ENCODE measurements at regions not wholly inside any gene's neighbourhood (a gene's known extent, or its start where the extent isn't known, plus 50 kb on each side); places are given as distances from the start of the nearest gene placed in this dataset.
"Not testable (repeated sequence)": the region's sequence is repeated elsewhere in the genome, so short reads cannot be mapped to it uniquely, and the experiment has no call there.

DNA sequence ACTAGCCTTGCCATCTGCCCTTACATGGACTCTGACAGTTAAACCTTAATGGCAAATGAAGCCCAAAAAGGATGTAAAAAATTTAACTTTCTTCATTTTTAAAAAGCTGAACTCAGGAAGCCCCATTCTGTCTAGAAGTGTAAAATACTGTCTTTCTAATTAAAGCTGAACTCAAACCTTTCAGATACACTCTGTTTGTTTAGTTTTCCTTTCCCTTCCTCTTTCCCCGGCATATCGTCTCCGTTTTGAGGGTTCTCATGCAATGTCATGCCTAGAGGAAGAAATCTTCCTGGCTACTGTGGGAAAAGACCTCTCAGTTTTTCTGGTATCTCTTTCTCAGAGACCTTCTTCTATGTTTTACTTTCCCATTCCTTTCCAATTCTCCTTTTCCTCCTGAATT lies 841.5 kb downstream of the DTWD2 start:
- no peak for DNase-seq

DNA sequence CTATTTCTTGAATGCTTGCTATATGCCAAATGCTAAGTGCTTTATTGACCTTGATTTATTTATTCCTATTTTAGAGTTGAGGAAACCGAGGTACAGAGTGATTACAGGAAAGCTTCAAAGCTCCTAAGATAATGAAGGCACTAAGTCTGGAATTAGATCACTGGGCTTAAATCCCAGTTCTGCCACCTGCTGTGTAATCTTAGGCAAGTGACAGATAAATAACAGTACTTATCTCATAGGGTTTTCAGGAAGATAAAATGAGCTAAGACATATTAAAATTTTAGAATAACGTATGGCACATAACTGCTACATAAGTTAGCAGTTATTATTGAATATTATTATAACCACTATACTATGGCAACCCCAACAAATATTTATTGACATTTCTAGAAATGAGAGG lies 843.8 kb downstream of the DTWD2 start:
- peak; percentile 86 for DNase-seq

DNA sequence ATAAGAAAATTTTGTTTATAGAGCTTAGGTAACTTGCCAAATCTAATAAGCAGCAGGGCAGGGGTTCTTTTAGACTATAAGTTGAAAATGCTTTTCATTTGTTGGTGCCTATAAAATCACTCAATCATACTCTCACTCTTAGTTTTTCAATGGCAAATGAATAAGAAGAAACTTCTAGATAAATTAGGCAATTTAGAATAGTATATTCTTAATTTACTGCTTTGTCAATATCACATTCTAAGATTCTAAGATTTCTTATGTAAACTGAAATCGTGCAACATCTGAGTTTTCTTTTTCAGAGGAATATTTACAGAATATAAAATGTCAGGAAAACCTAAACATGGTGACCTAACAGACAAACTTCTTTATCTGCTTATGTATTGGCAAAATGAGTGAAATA lies 849.0 kb downstream of the DTWD2 start:
- DNase-seq, result no peak

DNA sequence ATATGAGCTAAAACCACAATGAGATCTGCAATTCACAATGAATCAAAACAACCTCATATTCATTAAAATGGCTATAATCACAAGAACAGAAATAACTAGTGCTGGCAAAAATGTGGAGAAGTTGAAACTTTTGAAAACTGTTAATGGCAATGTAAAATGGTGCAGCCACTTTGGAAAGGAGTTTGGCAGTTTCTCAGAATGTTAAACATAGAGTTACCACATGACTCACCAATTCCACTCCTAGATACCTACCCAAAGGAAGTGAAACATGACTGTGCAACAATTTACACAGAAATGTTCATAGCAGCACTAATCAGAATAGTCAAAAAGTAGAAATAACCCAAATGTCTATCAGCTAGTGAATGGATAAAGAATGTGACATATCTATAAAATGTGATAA lies 862.2 kb downstream of the DTWD2 start:
- DNase-seq, result no peak

DNA sequence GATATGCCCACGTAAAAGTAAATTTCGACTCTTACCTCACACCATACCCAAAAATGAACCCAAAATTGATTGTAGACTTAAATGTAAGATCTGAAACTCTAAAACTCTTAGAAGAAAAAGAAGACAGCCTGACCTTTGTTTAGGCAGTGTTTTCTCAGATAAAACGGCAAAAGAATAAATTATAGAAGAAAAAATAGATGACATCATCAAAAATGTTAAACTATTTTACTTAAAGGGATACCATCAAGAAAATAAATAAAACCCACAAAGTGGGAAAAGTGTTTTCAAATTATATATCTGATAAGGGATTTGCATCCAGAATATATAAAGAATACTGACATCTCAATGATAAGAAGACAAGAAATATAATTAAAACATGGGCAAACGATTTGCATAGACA lies 862.7 kb downstream of the DTWD2 start:
- DNase-seq, result no peak

DNA sequence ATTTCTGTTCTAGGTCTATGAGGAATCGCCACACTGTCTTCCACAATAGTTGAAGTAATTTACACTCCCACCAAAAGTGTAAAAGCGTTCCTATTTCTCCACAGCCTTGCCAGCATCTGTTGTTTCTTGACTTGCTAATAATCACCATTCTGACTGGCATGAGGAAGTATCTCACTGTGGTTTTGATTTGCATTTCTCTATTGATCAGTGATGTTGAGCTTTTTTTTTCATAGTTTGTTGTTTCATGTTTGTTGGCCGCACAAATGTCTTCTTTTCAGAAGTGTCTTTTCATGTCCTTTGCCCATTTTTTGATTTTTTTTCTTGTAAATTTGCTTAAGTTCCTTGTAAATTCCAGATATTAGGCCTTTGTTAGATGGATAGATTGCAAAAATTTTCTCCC lies 867.1 kb downstream of the DTWD2 start:
- DNase-seq, result no peak

DNA sequence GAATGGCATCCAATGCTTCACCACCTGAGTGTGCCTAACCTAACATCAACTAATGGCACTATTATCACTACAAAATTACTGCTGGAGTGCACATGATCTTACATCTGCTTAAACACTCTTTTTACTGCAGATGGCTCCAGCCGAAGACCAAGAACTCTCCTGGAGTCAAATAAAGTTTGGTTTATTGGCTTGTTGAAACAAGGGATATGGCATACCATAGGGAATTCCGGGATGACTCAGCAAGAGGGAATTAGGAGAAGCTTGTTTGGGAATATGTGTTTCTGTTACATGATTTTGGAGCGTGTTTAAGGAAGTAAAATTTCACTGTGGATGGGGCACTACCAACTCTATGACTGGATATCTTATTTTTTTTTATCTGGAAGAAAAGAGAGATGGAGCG lies 872.6 kb downstream of the DTWD2 start:
- DNase-seq, result no peak

DNA sequence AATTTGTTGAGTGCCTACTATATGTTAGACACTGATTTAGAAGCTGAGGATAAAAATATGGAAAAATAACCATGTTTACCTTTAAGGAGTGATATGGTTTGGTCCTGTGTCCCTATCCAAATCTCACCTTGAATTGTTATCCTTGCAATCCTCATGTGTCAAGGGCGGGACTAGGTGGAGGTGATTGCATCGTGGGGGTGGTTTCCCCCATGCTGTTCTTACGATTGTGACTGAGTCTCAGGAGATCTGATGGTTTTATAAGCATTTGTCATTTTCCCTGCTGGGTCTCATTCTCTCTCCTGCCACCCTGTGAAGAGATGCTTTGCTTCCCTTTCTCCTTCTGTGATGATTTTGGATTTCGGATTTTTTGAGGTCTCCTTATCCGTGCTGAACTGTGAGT lies 876.4 kb downstream of the DTWD2 start:
- no peak for DNase-seq

DNA sequence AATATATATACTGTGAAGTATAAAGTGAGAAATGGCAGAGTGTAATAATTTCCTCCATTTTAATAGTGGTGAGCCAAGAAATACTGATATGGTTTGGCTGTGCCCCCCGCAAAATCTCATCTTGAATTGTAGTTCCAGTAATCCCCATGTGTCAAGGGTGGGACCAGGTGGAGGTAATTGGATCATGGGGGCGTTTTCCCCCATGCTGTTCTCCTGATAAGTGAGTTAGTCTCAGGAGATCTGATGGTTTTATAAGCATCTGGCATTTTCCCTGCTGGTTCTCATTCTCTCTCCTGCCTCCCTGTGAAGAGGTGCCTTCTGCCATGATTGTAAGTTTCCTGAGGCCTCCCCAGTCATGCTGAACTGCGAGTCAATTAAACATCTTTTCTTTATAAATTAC lies 881.1 kb downstream of the DTWD2 start:
- DNase-seq, result peak; percentile 88

DNA sequence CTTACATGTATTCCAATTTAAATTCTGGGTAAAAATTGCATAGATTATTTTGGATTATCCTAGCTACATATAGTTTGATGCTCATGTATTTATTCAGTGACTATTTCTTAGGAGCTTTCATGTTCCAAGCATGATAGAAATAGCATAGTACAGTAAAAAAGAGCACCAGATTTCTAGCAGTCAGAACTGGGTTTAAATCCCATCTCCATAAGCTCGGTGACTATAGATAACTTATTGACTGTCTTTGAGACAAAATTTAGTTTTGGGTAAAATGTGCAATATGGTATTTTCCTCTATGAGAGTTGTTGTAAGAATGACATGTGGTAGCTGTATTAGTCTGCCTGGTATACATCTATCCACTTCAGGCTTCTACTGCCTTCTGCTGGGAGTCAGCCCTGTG lies 889.6 kb downstream of the DTWD2 start:
- DNase-seq, result no peak

DNA sequence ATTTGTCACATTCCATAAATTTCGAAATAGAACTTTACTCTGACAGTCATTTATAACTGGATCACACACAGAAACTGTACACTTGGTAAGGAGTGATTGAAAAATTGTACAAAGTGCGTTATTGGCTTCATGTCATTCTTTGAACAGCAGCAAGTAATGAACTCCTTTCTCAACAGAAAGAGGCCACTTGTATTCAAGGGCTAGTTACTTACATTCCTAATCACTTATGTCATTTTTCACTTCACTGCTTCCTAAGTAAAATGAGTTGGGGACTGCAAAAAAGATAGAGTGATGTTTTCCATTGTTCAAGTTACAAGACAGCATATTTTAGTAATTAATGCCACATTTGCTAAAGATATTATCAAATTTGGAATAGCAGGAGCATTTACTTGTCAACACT lies 893.2 kb downstream of the DTWD2 start:
- no peak for DNase-seq

DNA sequence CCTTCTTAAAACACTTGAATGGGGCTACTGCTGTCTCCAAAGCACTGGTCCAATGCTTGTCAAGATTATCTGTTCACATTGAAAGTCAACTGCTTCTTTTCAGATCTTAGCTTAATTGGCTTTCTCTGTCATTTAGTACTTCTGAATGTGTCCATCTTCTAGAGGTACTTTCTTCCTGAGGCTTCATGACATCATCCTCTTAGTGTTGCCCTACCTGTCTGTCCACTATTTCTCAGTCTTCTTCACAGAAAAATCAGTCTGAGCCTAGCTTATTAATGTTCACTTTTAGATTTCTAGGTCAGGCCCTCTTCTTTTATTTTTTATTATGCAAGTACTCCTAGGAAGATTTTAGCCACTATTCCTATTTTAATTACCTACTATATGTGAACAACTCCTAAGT lies 899.9 kb downstream of the DTWD2 start:
- no peak for DNase-seq

DNA sequence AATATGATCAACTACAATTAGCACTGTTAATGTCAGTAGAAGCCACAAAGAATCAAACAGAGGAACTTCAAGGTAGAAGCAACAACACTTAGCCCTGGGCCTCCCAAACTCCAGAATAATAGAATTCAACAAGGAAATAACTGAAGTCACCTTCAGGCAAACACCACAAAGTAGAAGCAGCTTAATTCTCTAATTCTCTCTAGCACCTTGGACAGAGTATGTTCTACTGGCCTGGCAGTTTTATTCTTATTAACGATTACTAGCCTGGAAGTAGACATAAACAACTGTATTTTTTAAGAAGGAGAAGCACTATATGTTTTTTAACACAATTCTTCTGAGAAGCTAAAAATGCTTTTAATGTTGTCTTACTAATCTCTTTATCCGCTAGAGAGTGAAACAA lies 911.9 kb downstream of the DTWD2 start:
- no peak for DNase-seq

DNA sequence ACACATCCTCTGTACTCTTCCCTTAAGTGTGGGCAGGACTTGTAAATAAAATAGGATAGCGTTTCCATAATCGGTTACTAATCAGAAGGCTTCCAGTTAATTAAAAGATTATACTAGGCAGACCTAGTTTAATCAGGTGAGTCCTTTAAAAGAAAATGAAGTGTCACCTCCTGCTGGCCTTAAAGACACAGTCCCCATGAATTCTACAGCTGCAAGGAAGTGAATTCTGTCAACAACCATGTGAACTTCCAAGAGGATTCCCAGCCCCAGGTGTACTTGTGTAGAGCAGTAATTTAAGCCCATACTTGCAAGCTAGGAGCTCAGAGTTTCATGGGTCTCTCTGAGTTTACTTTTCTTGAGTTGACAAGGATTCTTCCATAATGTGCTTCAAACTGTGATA lies 918.3 kb downstream of the DTWD2 start:
- peak; percentile 78 for DNase-seq

DNA sequence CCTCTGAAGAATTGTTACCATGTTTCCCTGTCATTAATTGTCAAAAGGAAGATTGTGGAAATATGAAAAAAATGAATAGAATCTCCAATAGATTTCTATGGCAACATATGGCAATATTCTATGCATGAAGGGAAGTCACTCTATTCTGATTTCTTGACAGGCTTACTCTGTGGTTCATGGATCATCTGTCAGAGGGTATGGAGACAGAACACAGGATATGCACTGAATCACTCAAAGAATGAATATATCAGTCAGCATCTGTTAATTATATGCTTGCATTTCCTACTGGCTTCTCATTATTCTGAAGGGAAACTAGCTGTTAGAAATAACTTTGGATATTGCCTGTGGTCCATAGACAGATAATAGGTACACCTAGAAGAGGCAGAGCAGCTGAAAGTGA lies 918.9 kb downstream of the DTWD2 start:
- DNase-seq, result peak; percentile 24

DNA sequence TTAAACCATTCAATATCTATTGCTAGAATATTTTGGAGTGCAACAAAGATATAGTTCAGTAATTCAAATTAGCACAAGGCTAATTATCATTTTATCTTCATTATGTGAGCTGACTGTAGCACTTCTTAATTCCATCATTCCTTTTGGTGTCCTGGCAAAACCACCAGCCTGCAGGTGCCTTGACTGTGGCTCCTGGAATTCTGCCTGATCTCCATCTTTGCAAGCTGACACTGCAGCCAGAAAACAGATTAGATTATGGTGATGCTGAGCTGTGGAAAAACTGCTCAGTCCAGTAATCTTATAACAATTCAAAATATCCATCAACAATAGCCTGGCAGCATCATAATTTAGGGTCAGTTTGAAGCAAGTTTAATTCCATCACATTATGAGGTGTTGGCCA lies 919.5 kb downstream of the DTWD2 start:
- peak; percentile 62 for DNase-seq

DNA sequence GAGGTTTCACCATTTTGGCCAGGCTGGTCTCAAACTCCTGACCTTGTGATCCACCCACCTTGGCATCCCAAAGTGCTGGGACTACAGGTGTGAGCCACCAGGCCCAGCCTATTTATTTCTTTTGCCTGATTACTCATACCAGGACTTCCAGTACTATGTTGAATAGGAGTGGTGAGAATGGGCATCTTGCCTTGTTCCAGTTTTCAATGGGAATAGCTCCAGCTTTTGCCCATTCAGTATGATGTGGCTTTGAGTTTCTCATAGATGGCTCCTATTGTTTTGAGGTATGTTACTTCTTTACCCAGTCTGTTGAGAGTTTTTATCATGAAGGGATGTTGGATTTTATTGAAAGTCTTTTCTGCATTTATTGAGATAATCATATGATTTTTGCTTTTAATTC lies 924.5 kb downstream of the DTWD2 start:
- DNase-seq, result not testable (repeated sequence)

DNA sequence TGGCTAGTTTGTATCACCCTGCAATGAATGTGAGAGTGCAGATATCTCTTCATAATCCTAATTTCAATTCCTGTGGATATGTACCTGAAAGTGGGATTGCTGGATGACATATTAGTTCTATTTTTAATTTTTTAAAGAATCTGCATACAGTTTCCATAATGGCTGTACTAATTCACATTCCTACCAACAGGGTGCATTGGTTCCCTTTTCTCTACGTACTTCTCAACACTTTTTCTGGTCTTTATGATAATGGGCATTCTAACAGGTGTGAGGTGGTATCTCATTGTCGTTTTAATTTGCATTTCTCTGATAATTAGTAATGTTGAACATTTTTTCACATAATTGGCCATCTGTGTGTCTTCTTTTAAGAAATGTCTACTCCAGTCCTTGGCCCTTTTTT lies 927.5 kb downstream of the DTWD2 start:
- no peak for DNase-seq

DNA sequence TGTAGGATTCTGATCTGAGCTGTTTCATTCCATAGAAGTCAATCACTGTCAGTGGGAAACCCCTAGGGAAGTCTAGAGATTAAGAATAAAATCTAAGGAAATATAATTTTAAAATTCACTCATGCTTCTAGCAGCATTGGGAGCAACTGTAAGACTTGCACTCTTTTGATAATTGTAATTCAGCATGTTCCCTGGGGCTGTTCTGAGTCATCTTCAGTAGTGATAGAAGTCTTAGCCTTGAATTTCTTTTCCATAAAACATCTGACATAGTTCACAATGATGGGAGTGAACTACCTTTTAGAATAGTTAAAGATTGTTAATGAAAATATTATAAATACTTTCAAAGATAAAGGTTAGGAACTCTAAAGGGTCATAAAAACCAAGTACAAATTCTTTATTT lies 935.8 kb downstream of the DTWD2 start:
- DNase-seq, result no peak

DNA sequence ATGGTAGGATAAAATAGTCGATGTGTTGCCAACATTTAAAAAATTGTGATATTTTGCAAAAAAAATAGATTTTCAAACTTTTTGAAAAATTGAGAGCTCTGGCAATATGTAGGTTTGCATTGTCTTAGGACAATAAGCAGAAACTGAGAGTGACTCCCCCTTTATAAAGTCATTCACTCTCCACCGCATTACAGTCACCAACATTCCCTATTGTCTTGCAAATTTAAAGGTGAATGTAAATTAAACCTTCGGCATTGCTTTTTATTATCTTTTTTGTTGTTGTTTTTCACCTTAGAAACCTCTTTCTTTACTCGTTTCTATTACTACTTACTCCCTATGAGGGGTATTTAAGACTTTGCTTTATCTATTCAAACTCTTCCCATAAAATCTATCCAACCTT lies 944.2 kb downstream of the DTWD2 start:
- DNase-seq, result no peak

DNA sequence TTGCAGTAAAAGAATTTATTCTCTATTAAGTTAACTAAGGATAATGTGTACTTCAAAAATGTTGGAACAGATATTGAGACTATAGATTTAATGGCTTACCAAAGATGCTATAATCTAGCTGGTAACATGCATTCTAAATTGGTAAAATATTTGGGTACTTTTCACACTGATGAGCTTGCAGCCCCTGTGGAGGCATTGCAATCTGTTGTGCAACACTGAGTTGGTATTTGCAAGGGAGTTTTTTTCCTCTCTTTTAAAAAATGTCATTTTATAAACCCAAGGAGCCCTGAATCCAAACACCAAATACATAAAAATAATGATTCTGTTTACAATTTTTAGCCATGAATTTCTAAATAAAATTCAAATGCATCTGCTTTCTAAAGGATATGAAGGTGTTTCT lies 944.8 kb downstream of the DTWD2 start:
- no peak for DNase-seq

DNA sequence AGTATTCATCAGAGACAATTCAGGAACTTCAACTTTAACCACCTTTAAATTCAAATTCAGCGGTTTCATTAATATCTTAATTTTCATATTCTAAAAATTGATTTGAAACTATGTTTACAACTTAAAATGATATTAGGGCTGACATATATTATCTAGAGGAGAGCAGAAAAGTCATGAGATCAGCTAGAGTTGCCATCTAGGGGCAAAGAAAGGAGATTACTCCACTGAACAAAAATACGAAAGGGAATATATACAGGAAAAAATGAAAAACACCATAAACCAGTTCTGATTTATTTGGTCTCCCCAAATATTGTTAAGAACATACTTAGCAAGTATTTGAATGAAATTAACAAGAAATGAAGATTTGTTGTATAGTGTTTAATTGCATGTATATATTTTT lies 946.3 kb downstream of the DTWD2 start:
- no peak for DNase-seq

DNA sequence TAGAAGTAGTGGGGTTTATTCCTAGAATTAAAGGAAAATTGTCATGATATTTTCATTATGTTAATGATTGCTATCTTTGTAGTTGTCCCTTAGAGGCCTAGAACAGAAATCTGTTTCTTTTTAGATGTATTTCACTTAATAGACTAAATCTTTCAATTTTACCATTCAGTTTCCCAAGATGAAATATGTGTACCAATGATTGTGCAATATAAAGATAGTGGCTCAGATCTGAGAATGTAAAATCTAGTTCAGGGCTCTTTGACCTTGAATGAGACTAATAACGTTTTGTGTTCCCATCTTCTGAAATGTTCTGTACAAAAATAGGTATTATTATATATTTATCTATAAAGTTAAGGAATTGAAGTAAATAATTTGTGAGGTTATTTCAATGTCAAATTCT lies 947.9 kb downstream of the DTWD2 start:
- DNase-seq, result no peak

DNA sequence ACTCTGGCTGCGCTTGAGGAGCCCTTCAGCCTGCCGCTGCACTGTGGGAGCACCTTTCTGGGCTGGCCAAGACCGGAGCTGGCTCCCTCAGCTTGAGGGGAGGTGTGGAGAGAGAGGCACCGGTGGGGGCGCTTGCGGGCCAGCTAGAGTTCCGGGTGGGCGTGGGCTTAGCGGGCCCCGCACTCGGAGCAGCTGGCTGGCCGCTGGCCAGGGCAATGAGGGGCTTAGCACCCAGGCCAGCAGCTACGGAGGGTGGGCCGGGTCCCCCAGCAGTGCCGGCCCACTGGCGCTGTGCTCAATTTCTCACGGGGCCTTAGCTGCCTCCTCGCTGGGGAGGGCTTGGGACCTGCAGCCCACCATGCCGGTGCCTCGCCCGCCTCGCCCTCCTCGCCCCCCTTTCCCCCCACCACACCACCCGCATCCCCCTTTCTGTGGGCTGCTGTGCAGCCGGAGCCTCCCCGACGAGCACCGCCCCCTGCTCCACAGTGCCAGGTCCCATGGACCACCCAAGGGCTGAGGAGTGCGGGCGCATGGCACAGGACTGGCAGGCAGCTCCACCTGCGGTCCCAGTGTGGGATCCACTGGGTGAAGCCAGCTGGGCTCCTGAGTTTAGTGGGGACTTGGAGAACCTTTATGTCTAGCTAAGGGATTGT lies 954.5 kb downstream of the DTWD2 start:
- no peak for DNase-seq

DNA sequence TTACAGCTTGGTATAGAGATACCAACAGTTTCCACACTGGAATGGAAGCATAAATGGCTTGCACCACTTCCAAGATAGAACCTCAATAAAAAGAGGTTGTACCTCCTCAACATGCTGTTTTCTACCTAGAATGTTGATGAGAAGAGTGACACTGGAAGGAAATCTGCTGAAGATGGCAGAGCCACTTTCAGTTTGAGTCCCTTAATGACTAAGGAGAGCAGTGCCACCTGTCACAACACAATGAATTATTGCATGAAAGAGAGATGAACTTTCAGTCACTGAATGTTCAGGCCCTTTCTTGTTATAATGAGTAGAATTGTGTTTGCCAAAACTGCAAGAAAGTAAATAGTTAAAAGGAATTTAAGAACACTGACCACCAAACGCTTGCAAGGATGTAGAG lies 958.5 kb downstream of the DTWD2 start:
- no peak for DNase-seq

DNA sequence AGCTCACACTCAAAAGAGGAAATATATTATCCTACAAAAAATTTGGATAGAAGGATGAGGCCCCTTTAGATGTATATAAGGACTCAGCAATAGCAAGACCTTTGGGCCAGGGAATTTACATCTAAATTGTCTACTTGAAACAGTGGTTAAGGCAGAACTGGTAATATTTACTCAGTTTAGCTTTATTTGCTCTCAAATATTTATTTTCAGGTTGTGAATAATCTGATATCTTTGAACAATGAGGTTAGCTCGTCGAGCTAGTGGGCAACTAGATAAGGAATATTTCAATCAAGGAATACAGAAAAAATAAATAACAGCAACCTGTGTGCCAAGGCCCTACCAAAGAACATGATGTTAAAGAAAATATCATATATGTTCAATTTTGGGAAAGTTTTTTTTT lies 966.3 kb downstream of the DTWD2 start:
- no peak for DNase-seq

Data from NCI-H82 (cell line).